Bronchial epithelial cell (primary cell): ENCODE measurements at regions not wholly inside any gene's neighbourhood (a gene's known extent, or its start where the extent isn't known, plus 50 kb on each side); places are given as distances from the start of the nearest gene placed in this dataset.

Source experiments
- DNase-seq: peaks from one replicate; pipeline ENCODE4 v3.0.0-alpha.2; 2010; ENCODE audit warnings: low read depth
- FAIRE-seq: peaks from 2 replicates; lab custom pipeline; 2011; peaks lifted over from hg19 to GRCh38; lab: Jason Lieb, UNC
- H3K27me3 ChIP-seq: 2 replicates; pipeline ENCODE4 v1.5.1; 2011; ENCODE audit warnings: low read length; ENCODE audit not compliant: control insufficient read depth, insufficient read depth
- H3K36me3 ChIP-seq: 2 replicates; pipeline ENCODE4 v1.5.1; 2011; ENCODE audit warnings: low read length; ENCODE audit not compliant: control insufficient read depth, insufficient read depth
- H3K4me3 ChIP-seq: 2 replicates; pipeline ENCODE4 v1.5.1; 2011; ENCODE audit warnings: mild to moderate bottlenecking, low read depth, low read length, control low read depth
- TF ChIP-seq, protein P1 (sequence below): IDR thresholded peaks from 2 replicates; pipeline ENCODE4 v1.5.1; 2011; ENCODE audit warnings: mild to moderate bottlenecking, moderate library complexity, low read length, control low read depth, inconsistent platforms; ENCODE audit not compliant: insufficient read depth, severe bottlenecking

DNA sequence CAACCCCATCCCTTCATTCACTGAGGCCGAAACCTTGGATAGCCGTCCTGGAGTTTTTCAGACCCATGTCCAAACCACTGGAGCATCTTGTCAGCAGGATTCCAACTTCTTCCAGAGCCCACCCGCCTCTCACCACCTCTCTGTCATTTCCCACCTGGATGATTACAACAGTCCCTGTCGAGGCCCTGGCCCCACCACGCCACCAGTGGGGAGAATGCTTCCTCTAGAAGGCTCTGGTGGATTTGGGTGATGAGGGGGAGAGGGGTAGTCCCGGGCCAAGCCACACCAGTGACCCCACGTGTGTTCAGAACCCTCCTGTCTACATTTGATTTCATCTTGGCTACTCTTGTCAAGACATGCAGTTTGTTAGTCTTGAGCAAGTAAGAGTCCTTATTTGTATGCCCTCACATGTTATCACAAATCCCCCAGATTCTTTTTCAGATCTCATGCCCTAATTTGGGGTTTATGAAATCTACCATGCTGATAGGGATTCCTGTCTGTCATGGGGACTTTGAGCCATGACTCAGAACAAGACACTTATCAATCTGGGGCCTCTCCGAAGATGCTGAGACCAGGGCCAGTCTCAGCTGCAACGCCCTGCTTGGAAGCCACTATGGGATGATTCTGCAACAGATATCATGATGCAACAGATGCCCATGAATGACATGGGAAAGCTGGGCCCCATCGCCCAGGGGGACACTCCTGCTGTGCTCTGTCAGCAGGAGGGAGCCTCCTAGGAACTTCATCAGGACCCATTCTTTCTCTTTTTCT lies 186.1 kb downstream of the ZFP36L2 start:
- H3K27me3 ChIP-seq, result no peaks in the 10 kb centered on the region
- TF ChIP-seq, protein P1, sequence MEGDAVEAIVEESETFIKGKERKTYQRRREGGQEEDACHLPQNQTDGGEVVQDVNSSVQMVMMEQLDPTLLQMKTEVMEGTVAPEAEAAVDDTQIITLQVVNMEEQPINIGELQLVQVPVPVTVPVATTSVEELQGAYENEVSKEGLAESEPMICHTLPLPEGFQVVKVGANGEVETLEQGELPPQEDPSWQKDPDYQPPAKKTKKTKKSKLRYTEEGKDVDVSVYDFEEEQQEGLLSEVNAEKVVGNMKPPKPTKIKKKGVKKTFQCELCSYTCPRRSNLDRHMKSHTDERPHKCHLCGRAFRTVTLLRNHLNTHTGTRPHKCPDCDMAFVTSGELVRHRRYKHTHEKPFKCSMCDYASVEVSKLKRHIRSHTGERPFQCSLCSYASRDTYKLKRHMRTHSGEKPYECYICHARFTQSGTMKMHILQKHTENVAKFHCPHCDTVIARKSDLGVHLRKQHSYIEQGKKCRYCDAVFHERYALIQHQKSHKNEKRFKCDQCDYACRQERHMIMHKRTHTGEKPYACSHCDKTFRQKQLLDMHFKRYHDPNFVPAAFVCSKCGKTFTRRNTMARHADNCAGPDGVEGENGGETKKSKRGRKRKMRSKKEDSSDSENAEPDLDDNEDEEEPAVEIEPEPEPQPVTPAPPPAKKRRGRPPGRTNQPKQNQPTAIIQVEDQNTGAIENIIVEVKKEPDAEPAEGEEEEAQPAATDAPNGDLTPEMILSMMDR, result no peak
- peak; percentile 87 for DNase-seq
- no peak for FAIRE-seq
- no peaks in the 10 kb centered on the region for H3K36me3 ChIP-seq
- H3K4me3 ChIP-seq, result no peak overlapping the region

DNA sequence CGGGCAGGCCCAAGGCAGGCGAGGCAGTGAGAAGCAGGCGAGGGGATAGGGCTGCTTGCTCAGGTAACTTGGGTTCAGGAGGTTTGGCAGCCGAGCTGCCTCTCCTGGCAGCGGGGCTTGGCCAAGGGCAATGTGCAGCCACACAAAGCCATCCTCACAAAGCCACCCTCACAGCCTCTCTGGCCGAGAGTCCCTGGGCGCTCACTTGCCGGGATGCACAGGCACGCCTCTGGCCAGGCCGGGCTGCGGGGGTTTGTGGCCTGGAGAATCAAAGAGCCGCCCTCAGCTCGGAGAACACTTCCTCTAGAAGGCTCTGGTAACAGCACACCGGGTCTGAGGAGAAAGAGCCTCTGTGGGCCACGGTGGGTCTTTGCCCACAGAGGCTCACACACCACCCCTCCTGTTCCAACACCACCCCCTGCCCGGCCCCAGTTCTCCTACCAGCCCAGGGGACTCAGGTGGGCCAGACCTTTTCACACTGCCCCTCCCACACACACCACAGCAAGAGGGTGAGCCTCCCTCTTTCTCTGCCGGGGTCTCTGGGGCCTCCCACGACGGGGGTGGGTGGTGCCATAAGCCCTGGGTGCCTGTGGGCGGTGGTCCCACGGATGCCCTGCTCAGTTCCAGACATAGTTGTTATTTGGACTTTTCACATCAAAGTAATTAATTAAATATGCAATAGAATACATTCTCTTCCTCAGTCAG lies 186.9 kb downstream of the ZFP36L2 start:
- no peak overlapping the region for H3K4me3 ChIP-seq
- TF ChIP-seq, protein P1, result no peak
- DNase-seq (no peak), FAIRE-seq (no peak)
- H3K27me3 ChIP-seq, result no peaks in the 10 kb centered on the region
- H3K36me3 ChIP-seq, result no peaks in the 10 kb centered on the region

DNA sequence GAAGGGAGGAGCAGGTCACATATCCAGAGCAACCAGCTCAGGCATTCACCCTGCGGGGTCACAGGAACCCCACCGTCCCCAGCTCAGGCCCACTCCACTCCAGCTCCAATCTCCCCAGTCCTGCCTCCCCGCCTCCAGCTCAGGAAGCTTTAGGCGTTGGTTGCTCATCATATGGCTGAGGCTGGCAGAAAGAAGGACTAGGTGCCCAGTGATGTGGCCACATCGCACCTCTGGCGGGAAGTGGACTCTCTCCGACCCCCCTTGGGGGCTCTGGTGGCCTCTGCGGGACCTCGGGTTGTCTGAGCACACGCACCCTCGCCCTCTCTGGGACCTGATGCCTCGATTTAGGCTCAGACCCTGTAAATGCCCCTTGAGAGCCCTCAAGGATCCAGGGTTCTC lies 187.7 kb downstream of the ZFP36L2 start:
- TF ChIP-seq, protein P1, result no peak

DNA sequence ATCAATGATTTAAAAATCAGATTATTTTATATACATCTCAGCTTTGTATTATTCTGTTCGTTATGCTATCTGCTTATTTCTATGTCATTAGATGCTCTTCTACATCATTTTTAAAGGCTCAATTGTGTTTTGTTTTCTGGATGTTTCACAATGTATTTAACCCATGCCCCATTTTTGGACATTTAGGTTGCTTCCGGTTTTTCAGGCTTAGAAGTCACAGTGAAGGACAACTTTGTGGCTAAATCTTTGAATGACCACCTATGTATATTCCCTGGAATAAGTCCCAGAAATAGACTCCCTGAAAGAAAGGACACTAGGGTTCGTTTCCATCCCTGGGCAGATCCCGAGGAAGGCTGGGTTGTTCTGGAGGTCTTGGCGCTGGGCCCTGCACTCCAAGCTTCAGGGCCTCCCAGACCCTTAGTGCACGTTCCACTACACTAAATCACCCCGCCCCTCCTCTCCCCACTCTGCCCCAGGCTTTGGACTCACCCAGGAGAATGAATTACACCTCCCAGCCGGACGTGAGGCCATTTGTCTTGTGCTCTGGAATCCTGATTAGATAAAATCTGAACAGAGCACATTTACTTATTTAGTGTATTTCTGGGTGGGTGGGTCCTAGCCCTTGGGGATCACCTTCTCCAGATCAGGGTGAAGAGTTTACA lies 188.2 kb downstream of the ZFP36L2 start:
- FAIRE-seq (no peak), DNase-seq (no peak)
- no peaks in the 10 kb centered on the region for H3K36me3 ChIP-seq
- H3K27me3 ChIP-seq, result no peaks in the 10 kb centered on the region
- TF ChIP-seq, protein P1, result no peak
- no peak overlapping the region for H3K4me3 ChIP-seq

More for the DNA sequence above, 187.7 kb downstream of the ZFP36L2 start:
- H3K4me3 ChIP-seq, result no peak overlapping the region
- no peaks in the 10 kb centered on the region for H3K27me3 ChIP-seq
- FAIRE-seq, result no peak
- no peaks in the 10 kb centered on the region for H3K36me3 ChIP-seq
- no peak for DNase-seq

DNA sequence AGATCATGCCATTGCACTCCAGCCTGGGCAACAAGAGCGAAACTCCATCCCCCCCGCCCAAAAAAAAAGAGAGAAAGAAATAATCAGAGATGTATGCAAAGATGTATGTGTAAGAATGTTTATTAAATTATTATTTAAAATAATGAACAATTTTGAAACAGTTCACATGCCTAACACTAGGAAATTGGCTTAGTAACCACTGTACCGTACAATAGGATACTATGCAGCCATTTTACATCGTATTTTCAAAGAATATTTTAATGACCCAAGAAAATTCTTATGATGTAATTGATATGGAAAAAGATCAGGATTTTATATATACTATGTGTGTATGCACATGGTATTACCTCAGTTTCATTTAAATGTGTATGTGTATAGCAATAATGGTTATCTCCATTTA lies 190.5 kb downstream of the ZFP36L2 start:
- no peak overlapping the region for H3K4me3 ChIP-seq
- TF ChIP-seq, protein P1, result no peak
- no peak for FAIRE-seq
- no peaks in the 10 kb centered on the region for H3K27me3 ChIP-seq
- no peaks in the 10 kb centered on the region for H3K36me3 ChIP-seq
- no peak for DNase-seq
